Neural progenitor cell (in vitro differentiated cells): ENCODE measurements at regions not wholly inside any gene's neighbourhood (a gene's known extent, or its start where the extent isn't known, plus 50 kb on each side); places are given as distances from the start of the nearest gene placed in this dataset.

ENCODE experiments used
- EZH2 ChIP-seq: fragments of 200-600 bp; sonication (generic); IDR thresholded peaks from 2 replicates; pipeline ENCODE4 v1.6.1; 2017; ENCODE audit warnings: antibody characterized with exemption, mild to moderate bottlenecking, moderate library complexity
- EZH2phosphoT487 ChIP-seq: fragments of 200-600 bp; sonication (generic); IDR thresholded peaks from 2 replicates; pipeline ENCODE4 v1.6.1; 2017; ENCODE audit warnings: antibody characterized with exemption
- TF ChIP-seq, protein P1 (sequence below): fragments of 200-600 bp; sonication (generic); IDR thresholded peaks from 2 replicates; pipeline ENCODE4 v1.5.1; 2017; ENCODE audit warnings: antibody characterized with exemption, mild to moderate bottlenecking

DNA sequence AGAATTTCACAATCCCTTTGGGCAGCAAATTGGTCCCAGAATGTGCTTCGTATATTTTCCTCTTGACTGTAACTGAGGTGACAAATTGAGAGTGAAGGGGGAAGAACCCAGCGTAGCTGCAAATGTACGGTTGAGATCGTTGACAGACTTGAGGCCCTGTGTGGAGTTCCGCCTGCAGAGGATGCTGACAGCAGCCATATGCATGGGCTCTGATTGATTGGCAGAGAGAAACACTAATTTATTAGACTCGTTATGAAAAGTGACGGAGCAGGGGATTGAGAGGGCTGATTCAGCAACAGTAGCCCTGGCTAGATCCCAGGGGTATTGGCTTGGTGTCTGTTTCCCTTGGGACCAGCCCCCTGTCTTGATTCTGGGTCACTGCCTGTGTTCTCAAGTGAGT, 930.1 kb upstream of the EEF2KMT start:
- TF ChIP-seq, protein P1, sequence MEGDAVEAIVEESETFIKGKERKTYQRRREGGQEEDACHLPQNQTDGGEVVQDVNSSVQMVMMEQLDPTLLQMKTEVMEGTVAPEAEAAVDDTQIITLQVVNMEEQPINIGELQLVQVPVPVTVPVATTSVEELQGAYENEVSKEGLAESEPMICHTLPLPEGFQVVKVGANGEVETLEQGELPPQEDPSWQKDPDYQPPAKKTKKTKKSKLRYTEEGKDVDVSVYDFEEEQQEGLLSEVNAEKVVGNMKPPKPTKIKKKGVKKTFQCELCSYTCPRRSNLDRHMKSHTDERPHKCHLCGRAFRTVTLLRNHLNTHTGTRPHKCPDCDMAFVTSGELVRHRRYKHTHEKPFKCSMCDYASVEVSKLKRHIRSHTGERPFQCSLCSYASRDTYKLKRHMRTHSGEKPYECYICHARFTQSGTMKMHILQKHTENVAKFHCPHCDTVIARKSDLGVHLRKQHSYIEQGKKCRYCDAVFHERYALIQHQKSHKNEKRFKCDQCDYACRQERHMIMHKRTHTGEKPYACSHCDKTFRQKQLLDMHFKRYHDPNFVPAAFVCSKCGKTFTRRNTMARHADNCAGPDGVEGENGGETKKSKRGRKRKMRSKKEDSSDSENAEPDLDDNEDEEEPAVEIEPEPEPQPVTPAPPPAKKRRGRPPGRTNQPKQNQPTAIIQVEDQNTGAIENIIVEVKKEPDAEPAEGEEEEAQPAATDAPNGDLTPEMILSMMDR: no peak
- TF ChIP-seq EZH2: no peak
- no peak for TF ChIP-seq EZH2phosphoT487
